ENCODE measurements at regions not wholly inside any gene's neighbourhood (a gene's known extent, or its start where the extent isn't known, plus 50 kb on each side); places are given as distances from the start of the nearest gene placed in this dataset.

GRCh38 chr12:29023436-29024076, 125.5 kb upstream of the FAR2 start:
- Histone ChIP-seq H3K9me1 (ENCODE audit: control insufficient read depth, extremely low read depth, insufficient read depth, low read length) (no peaks in the 10 kb centered on the region), H3K9ac (ENCODE audit: control insufficient read depth, extremely low read depth, insufficient read depth, low read length) (no peak overlapping the region), H3K4me1 (ENCODE audit: control insufficient read depth, extremely low read depth, insufficient read depth, low read length) (no peaks in the 10 kb centered on the region), H2AFZ (ENCODE audit: control insufficient read depth, low read length) (no peak overlapping the region), H3K36me3 (ENCODE audit: control insufficient read depth in 2 of 2, extremely low read depth in 1 of 2, insufficient read depth in 2 of 2, low read length in 2 of 2) (no peaks in the 10 kb centered on the region), H3K27me3 (ENCODE audit: control insufficient read depth, extremely low read depth, insufficient read depth, low read length) (no peaks in the 10 kb centered on the region), H3K4me2 (ENCODE audit: control insufficient read depth, extremely low read depth, insufficient read depth, low read depth, low read length) (no peak overlapping the region), H3K9me3 (ENCODE audit: control insufficient read depth, low read depth, low read length) (no peaks in the 10 kb centered on the region), H4K20me1 (ENCODE audit: control insufficient read depth, extremely low read depth, insufficient read depth, low read length) (no peaks in the 10 kb centered on the region), H3K4me3 (ENCODE audit: control insufficient read depth in 2 of 3, extremely low read depth in 1 of 3, insufficient read depth in 2 of 3, low read depth in 1 of 3, low read length in 3 of 3) (no peak overlapping the region), H3K79me2 (ENCODE audit: control insufficient read depth, insufficient read depth, low read length) (no peaks in the 10 kb centered on the region), H3K27ac (ENCODE audit: control insufficient read depth, insufficient read depth, low read length) (no peak overlapping the region)
- FAIRE-seq (no peak), DNase-seq (ENCODE audit: low read depth, low spot score) (no peak)
- no peak for TF ChIP-seq EZH2 (IDR thresholded peaks at IDR 0.05; ENCODE audit: low read length)
- TF ChIP-seq CTCF (optimal IDR thresholded peaks at IDR 0.05 in 1 of 3, IDR thresholded peaks at IDR 0.05 in 1 of 3, conservative IDR thresholded peaks at IDR 0.05 in 1 of 3; ENCODE audit: extremely low read depth in 1 of 3, insufficient read depth in 2 of 3, low read length in 3 of 3): no peak
- dilution Hi-C loops (cut with MboI; ENCODE audit: extremely low pct_ligation_motif_present, low sequenced_read_pairs): no loop called here

DNA sequence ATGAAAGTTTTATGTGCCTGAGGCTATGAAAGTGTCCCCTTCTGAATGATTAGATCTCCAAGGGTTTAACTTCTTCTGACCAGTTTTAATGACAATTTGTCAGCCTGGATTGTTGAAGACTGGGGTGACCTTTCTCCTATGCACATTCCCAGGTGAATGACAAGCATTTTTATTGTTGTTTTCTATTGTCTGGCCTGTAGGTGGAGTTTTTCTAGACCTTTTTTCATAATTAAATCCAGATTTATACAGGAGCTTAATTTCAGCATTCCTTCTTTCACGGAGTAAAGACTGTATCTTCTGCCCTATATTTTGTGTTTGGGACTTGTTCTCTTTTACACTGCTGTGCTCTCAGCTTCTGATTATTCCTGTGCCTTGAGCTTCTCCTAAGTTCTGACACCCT, 125.0 kb upstream of the FAR2 start:
- Histone ChIP-seq H3K4me2 (ENCODE audit: control insufficient read depth, extremely low read depth, insufficient read depth, low read depth, low read length) (no peak overlapping the region), H3K79me2 (ENCODE audit: control insufficient read depth, insufficient read depth, low read length) (no peaks in the 10 kb centered on the region), H4K20me1 (ENCODE audit: control insufficient read depth, extremely low read depth, insufficient read depth, low read length) (no peaks in the 10 kb centered on the region), H3K36me3 (ENCODE audit: control insufficient read depth in 2 of 2, extremely low read depth in 1 of 2, insufficient read depth in 2 of 2, low read length in 2 of 2) (no peaks in the 10 kb centered on the region), H3K9me1 (ENCODE audit: control insufficient read depth, extremely low read depth, insufficient read depth, low read length) (no peaks in the 10 kb centered on the region), H3K9me3 (ENCODE audit: control insufficient read depth, low read depth, low read length) (no peaks in the 10 kb centered on the region), H2AFZ (ENCODE audit: control insufficient read depth, low read length) (no peak overlapping the region), H3K9ac (ENCODE audit: control insufficient read depth, extremely low read depth, insufficient read depth, low read length) (no peak overlapping the region), H3K27ac (ENCODE audit: control insufficient read depth, insufficient read depth, low read length) (no peak overlapping the region), H3K4me1 (ENCODE audit: control insufficient read depth, extremely low read depth, insufficient read depth, low read length) (no peaks in the 10 kb centered on the region), H3K27me3 (ENCODE audit: control insufficient read depth, extremely low read depth, insufficient read depth, low read length) (no peaks in the 10 kb centered on the region), H3K4me3 (ENCODE audit: control insufficient read depth in 2 of 3, extremely low read depth in 1 of 3, insufficient read depth in 2 of 3, low read depth in 1 of 3, low read length in 3 of 3) (no peak overlapping the region)
- dilution Hi-C loops (cut with MboI; ENCODE audit: extremely low pct_ligation_motif_present, low sequenced_read_pairs): no loop called here
- no peak for FAIRE-seq
- TF ChIP-seq CTCF (optimal IDR thresholded peaks at IDR 0.05 in 1 of 3, IDR thresholded peaks at IDR 0.05 in 1 of 3, conservative IDR thresholded peaks at IDR 0.05 in 1 of 3; ENCODE audit: extremely low read depth in 1 of 3, insufficient read depth in 2 of 3, low read length in 3 of 3) (peak in 2 of 3 experiments; percentile 9 to 14), EZH2 (IDR thresholded peaks at IDR 0.05; ENCODE audit: low read length) (no peak)
- no peak for DNase-seq (ENCODE audit: low read depth, low spot score)

Data from keratinocyte (primary cell).